Stimulated activated CD8-positive, alpha-beta memory T cell treated with anti-CD3 and anti-CD28 coated beads, Interleukin-12 subunit alpha, Interleukin-12 subunit beta, amount 100 ng/mL, for 4 hours (primary cell): ENCODE measurements at regions not wholly inside any gene's neighbourhood (a gene's known extent, or its start where the extent isn't known, plus 50 kb on each side); places are given as distances from the start of the nearest gene placed in this dataset.
"Not testable (repeated sequence)": the region's sequence is repeated elsewhere in the genome, so short reads cannot be mapped to it uniquely, and the experiment has no call there.

Experiments used
- DNase-seq: peaks from one replicate; pipeline ENCODE4 v3.0.0-alpha.2; 2020; ENCODE audit warnings: low read depth

GRCh38 chr9:41018948-41019347 lies 109.5 kb downstream of the FOXD4L6 start:
- DNase-seq = not testable (repeated sequence)

- not testable (repeated sequence) for DNase-seq
Measured at GRCh38 chr9:41016699-41017098, 111.8 kb downstream of the FOXD4L6 start.

GRCh38 chr9:40999952-41000700 lies 128.4 kb downstream of the FOXD4L6 start:
- DNase-seq = not testable (repeated sequence)

- DNase-seq = not testable (repeated sequence)
Measured at GRCh38 chr9:40995490-40995889, 133.0 kb downstream of the FOXD4L6 start.

- not testable (repeated sequence) for DNase-seq
Measured at GRCh38 chr9:40993842-40994241, 134.6 kb downstream of the FOXD4L6 start.

- DNase-seq = not testable (repeated sequence)
Measured at GRCh38 chr9:40993375-40993774, 135.1 kb downstream of the FOXD4L6 start.

- DNase-seq = not testable (repeated sequence)
Measured at GRCh38 chr9:40992472-40992821, 136.0 kb downstream of the FOXD4L6 start.

GRCh38 chr9:40991741-40992471 lies 136.6 kb downstream of the FOXD4L6 start:
- peak; percentile 99 for DNase-seq

- not testable (repeated sequence) for DNase-seq
Measured at GRCh38 chr9:40991100-40991740, 137.3 kb downstream of the FOXD4L6 start.

- DNase-seq = not testable (repeated sequence)
Measured at GRCh38 chr9:40986332-40986731, 142.1 kb downstream of the FOXD4L6 start.

GRCh38 chr9:40975351-40975750 lies 153.1 kb downstream of the FOXD4L6 start:
- DNase-seq = not testable (repeated sequence)

GRCh38 chr9:40974912-40975311 lies 153.6 kb downstream of the FOXD4L6 start:
- DNase-seq = not testable (repeated sequence)

GRCh38 chr9:40971773-40972172 lies 156.7 kb downstream of the FOXD4L6 start:
- not testable (repeated sequence) for DNase-seq

- DNase-seq = not testable (repeated sequence)
Measured at GRCh38 chr9:40970340-40970739, 158.1 kb downstream of the FOXD4L6 start.

- DNase-seq = not testable (repeated sequence)
Measured at GRCh38 chr9:40962461-40962860, 166.0 kb downstream of the FOXD4L6 start.

- not testable (repeated sequence) for DNase-seq
Measured at GRCh38 chr9:40951876-40952494, 176.5 kb downstream of the FOXD4L6 start.

GRCh38 chr9:40946228-40946627 lies 182.3 kb downstream of the FOXD4L6 start:
- DNase-seq = not testable (repeated sequence)

GRCh38 chr9:40942730-40943129 lies 185.8 kb downstream of the FOXD4L6 start:
- not testable (repeated sequence) for DNase-seq

- DNase-seq = not testable (repeated sequence)
Measured at GRCh38 chr9:40939888-40940209, 188.6 kb downstream of the FOXD4L6 start.

- DNase-seq = not testable (repeated sequence)
Measured at GRCh38 chr9:40939201-40939887, 189.1 kb downstream of the FOXD4L6 start.

GRCh38 chr9:40935336-40935735 lies 193.1 kb downstream of the FOXD4L6 start:
- no peak for DNase-seq

GRCh38 chr9:40934480-40934879 lies 194.0 kb downstream of the FOXD4L6 start:
- not testable (repeated sequence) for DNase-seq
